Calu3 (cell line): ENCODE measurements at regions not wholly inside any gene's neighbourhood (a gene's known extent, or its start where the extent isn't known, plus 50 kb on each side); places are given as distances from the start of the nearest gene placed in this dataset.

Experiments used
- BruUV-seq: library from RNA; stranded (reverse); fragments of 400-500 nt; replicated peaks from 2 replicates; lab custom pipeline; 2021; lab: Mats Ljungman, UMichigan
- CTCF ChIA-PET: fragments of 300-600 bp; sonication (Branson Sonifier 250); formaldehyde crosslinking; loops from one replicate; lab custom pipeline; 2022; ENCODE audit warnings: antibody characterized with exemption; lab: Charles Lee
- DNase-seq: peaks from one replicate; pipeline ENCODE4 v3.0.0; 2022
- H3K27ac Mint-ChIP-seq: one replicate; pipeline ENCODE4 v1.8.0; 2022; ENCODE audit warnings: mixed read lengths; ENCODE audit not compliant: unreplicated experiment
- H3K27me3 Mint-ChIP-seq: one replicate; pipeline ENCODE4 v1.8.0; 2022; ENCODE audit warnings: mixed read lengths; ENCODE audit not compliant: unreplicated experiment
- H3K36me3 Mint-ChIP-seq: one replicate; pipeline ENCODE4 v1.8.0; 2022; ENCODE audit warnings: mild to moderate bottlenecking, moderate library complexity, mixed read lengths; ENCODE audit not compliant: insufficient read depth, unreplicated experiment
- H3K4me1 Mint-ChIP-seq: one replicate; pipeline ENCODE4 v1.8.0; 2022; ENCODE audit warnings: mild to moderate bottlenecking, low read depth, mixed read lengths; ENCODE audit not compliant: unreplicated experiment
- H3K4me3 Mint-ChIP-seq: one replicate; pipeline ENCODE4 v1.8.0; 2022; ENCODE audit warnings: mild to moderate bottlenecking, low read depth, moderate library complexity, mixed read lengths; ENCODE audit not compliant: unreplicated experiment
- H3K9me3 Mint-ChIP-seq: one replicate; pipeline ENCODE4 v1.8.0; 2022; ENCODE audit warnings: low read depth, mixed read lengths; ENCODE audit not compliant: unreplicated experiment
- CTCF ChIP-seq: fragments of 200-600 bp; IDR thresholded peaks from one replicate; pipeline ENCODE4 v1.8.0; 2022; ENCODE audit warnings: antibody characterized with exemption; ENCODE audit not compliant: unreplicated experiment
- intact Hi-C: fragments of 100-400 bp; cut with micrococcal nuclease; formaldehyde crosslinking; loops from one replicate; pipeline ENCODE4 v1.10.0; 2022; ENCODE audit not compliant: unreplicated experiment

GRCh38 chr16:86707171-86707570 is 128.8 kb downstream of the FOXL1 start:
- no TSS peak for BruUV-seq
- CTCF ChIA-PET = no interaction called here
- H3K27me3 Mint-ChIP-seq = peaks cover 15% of the 10 kb centered on the region
- H3K27ac Mint-ChIP-seq = no peak overlapping the region
- H3K4me3 Mint-ChIP-seq = no peak overlapping the region
- no peak for TF ChIP-seq CTCF
- no peaks in the 10 kb centered on the region for H3K4me1 Mint-ChIP-seq
- peaks cover 6% of the 10 kb centered on the region for H3K9me3 Mint-ChIP-seq
- no peak for DNase-seq
- intact Hi-C loops = no loop called here
- no peaks in the 10 kb centered on the region for H3K36me3 Mint-ChIP-seq

GRCh38 chr16:86707581-86707980 is 129.2 kb downstream of the FOXL1 start:
- DNase-seq = no peak
- CTCF ChIA-PET = no interaction called here
- Mint-ChIP-seq H3K36me3 (no peaks in the 10 kb centered on the region), H3K4me3 (no peak overlapping the region), H3K9me3 (peaks cover 6% of the 10 kb centered on the region), H3K27me3 (peaks cover 15% of the 10 kb centered on the region), H3K4me1 (no peaks in the 10 kb centered on the region), H3K27ac (no peak overlapping the region)
- intact Hi-C loops = no loop called here
- no peak for TF ChIP-seq CTCF
- BruUV-seq = no TSS peak

- DNase-seq = no peak
Measured at GRCh38 chr16:86708431-86708830, 130.1 kb downstream of the FOXL1 start.

GRCh38 chr16:86709103-86709502 is 130.8 kb downstream of the FOXL1 start:
- BruUV-seq = no TSS peak
- no peak overlapping the region for H3K4me3 Mint-ChIP-seq
- H3K27ac Mint-ChIP-seq = no peak overlapping the region
- CTCF ChIA-PET = no interaction called here
- intact Hi-C loops = no loop called here
- DNase-seq = no peak
- no peaks in the 10 kb centered on the region for H3K4me1 Mint-ChIP-seq
- H3K36me3 Mint-ChIP-seq = no peaks in the 10 kb centered on the region
- peaks cover 6% of the 10 kb centered on the region for H3K9me3 Mint-ChIP-seq
- peaks cover 15% of the 10 kb centered on the region for H3K27me3 Mint-ChIP-seq
- no peak for TF ChIP-seq CTCF

More at GRCh38 chr16:86708431-86708830, 130.1 kb downstream of the FOXL1 start:
- Mint-ChIP-seq H3K4me3 (no peak overlapping the region), H3K9me3 (peaks cover 6% of the 10 kb centered on the region), H3K4me1 (no peaks in the 10 kb centered on the region), H3K27me3 (peaks cover 15% of the 10 kb centered on the region), H3K27ac (no peak overlapping the region), H3K36me3 (no peaks in the 10 kb centered on the region)
- TF ChIP-seq CTCF = no peak
- intact Hi-C loops = no loop called here
- no TSS peak for BruUV-seq
- CTCF ChIA-PET = no interaction called here
